SIG-M5 treated with dmso at 0.1 percent for 504 hours (cell line): ENCODE measurements at regions not wholly inside any gene's neighbourhood (a gene's known extent, or its start where the extent isn't known, plus 50 kb on each side); places are given as distances from the start of the nearest gene placed in this dataset.
A peak's percentile ranks its signal among the peaks of the same experiment; 100 is the strongest.
"Not testable (repeated sequence)": the region's sequence is repeated elsewhere in the genome, so short reads cannot be mapped to it uniquely, and the experiment has no call there.

Experiments
- DNase-seq: peaks from one replicate; lab custom pipeline; 2025; ENCODE audit not compliant: unreplicated experiment; lab: John Stamatoyannopoulos, UW

DNA sequence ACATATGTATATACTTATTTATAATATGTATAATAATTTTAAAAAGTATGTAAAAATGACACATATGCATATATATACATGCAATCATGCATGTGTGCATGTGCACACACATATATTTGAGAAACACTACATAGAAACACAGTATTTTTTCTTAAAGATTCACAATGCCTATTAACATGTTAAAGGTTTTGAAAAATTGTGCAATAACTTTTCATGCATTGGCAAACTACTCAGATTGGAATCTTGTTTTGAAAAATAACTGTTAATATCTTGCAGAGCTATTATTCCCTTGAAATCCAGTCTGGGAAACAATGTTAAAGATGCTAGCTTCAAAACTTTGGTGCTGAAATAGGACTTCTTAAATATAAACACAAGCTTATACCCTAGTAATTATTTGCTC lies 256.2 kb upstream of the P2RY1 start:
- DNase-seq, result no peak

- DNase-seq, result no peak
Measured at GRCh38 chr3:152581951-152582350, 253.0 kb upstream of the P2RY1 start.

DNA sequence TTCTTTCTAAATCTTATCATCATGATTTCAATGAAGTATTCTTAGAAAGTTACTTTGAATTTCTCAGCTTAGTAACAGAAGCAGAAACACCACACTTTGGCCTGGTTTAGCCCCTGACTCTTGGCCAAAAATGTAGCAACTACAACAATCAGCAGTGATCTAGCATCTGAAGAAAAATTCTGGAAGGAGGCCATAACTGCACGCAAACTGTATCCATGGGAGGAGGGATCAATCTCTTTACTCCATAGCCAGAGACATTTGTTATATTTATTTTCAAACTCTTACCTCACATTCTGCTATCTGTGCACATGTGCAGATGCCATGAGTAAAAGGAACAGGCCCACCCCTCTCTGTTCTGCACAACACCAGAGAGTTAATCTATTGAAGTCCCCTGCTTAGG lies 251.0 kb upstream of the P2RY1 start:
- DNase-seq, result no peak

- no peak for DNase-seq
Measured at GRCh38 chr3:152586974-152587373, 248.0 kb upstream of the P2RY1 start.

DNA sequence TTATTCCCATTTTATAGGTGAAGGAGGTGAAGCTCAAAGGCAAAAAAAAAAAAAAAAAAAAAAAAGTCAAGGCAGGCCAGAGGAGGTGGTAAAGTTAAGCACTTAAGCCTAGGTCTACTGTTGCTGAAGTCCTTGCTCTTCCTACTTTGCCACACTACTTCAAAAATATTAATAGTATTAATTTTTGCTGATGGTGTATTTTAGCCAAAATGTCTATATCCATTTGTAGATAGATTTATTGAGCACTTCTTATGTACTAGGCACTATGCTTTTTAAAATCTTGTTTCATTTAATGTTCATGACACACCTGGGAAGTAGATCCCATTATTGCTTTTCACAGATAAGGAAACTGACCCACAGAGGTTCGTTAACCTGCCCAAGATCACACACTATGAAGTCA lies 247.1 kb upstream of the P2RY1 start:
- no peak for DNase-seq

GRCh38 chr3:152589644-152590043 lies 245.3 kb upstream of the P2RY1 start:
- no peak for DNase-seq

GRCh38 chr3:152591515-152591914 lies 243.4 kb upstream of the P2RY1 start:
- no peak for DNase-seq

- DNase-seq, result no peak
Measured at GRCh38 chr3:152593242-152593641, 241.7 kb upstream of the P2RY1 start.

GRCh38 chr3:152595975-152596821 lies 238.7 kb upstream of the P2RY1 start:
- DNase-seq, result peak; percentile 93

GRCh38 chr3:152596832-152597231 lies 238.1 kb upstream of the P2RY1 start:
- DNase-seq, result not testable (repeated sequence)

- no peak for DNase-seq
Measured at GRCh38 chr3:152606146-152606545, 228.8 kb upstream of the P2RY1 start.

- no peak for DNase-seq
Measured at GRCh38 chr3:152607179-152607578, 227.8 kb upstream of the P2RY1 start.

- DNase-seq, result no peak
Measured at GRCh38 chr3:152608696-152609594, 226.0 kb upstream of the P2RY1 start.

DNA sequence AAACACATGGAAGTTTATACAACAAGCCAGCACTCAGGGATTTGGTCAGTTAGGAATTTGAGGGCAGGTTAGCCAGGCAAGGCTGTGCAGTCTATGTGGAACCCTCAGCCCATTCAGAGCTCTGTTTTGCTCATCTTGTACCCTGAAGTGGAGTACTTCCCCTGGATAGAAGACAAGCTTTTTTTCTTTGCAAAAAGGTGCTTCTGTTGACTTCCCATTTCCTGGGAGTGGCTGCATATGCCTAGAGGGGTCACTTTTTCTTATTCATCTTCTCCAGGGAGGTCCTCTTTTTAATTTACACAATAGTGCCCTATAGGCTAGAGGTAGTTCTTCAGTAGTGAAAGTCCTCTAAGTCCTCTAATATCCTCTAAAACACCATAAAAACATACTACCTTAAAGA lies 225.0 kb upstream of the P2RY1 start:
- no peak for DNase-seq

DNA sequence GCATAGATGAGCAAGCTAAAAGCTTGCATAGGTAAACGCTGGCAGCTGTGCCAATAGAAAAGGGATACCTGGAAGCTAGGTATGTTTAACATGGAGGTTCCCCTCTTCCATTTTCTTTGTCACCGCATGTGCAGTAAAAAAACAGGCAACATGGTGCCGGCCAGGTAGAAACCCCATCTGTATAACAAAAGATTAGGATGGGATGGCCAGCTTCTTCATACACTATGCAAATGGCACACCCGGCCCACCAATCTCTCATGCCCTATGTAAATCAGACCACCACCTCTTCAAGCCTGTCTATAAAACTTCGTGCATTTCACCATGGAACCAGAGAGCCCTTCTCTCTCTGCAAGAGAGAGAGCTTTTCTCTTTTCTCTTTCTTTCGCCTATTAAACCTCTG lies 224.3 kb upstream of the P2RY1 start:
- DNase-seq, result no peak

- DNase-seq, result no peak
Measured at GRCh38 chr3:152611905-152612304, 223.0 kb upstream of the P2RY1 start.

DNA sequence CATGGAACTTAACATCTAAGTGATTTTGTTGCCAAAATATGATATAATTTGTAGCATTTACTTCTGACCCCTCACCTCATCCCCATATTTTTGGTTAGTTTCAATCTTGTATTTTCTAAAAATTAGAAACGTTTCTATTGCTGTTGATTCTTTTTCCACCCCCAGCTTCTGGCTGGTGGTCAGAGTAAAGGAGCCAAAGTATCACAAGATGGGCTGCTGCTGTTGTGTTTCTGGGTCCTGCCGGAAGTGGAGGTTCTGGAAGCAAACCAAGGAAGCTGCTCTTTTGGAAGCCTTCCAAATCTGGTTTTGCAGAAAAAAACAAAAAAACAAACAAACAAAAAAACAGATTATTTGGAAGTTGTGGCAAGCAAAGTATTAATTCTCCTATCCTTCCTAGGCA lies 221.1 kb upstream of the P2RY1 start:
- no peak for DNase-seq

GRCh38 chr3:152615681-152616080 lies 219.2 kb upstream of the P2RY1 start:
- no peak for DNase-seq

DNA sequence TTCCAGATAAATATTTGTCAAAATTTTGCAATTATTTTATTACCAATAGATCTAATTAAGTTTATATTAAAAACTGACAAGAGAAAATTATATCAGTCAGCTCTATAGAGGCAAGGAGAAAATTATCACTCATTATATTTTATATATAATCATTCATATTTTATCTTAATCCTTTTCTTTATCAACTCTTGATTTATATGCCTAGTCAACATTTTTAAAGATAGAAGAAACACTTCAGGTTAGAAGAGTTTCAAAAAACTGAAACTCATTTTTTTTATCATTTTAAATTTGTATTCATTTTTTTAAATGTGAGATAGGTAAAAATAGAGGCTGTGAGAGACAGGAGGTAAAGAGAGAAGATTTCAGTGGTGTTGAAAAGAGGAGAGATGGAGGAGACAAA lies 217.3 kb upstream of the P2RY1 start:
- DNase-seq, result no peak

- no peak for DNase-seq
Measured at GRCh38 chr3:152618529-152618928, 216.4 kb upstream of the P2RY1 start.

GRCh38 chr3:152619691-152620090 lies 215.2 kb upstream of the P2RY1 start:
- DNase-seq, result no peak

GRCh38 chr3:152620395-152620794 lies 214.5 kb upstream of the P2RY1 start:
- no peak for DNase-seq
